PC-9 (cell line): ENCODE measurements at regions not wholly inside any gene's neighbourhood (a gene's known extent, or its start where the extent isn't known, plus 50 kb on each side); places are given as distances from the start of the nearest gene placed in this dataset.

ENCODE experiments used
- BruUV-seq: library from RNA; stranded (reverse); fragments of 400-500 nt; replicated peaks from 2 replicates; lab custom pipeline; 2021; lab: Mats Ljungman, UMichigan
- CTCF ChIA-PET: fragments of 300-600 bp; sonication (Branson Sonifier 250); formaldehyde crosslinking; loops from one replicate; lab custom pipeline; 2022; ENCODE audit warnings: antibody characterized with exemption; lab: Charles Lee
- POLR2A ChIA-PET: fragments of 300-600 bp; sonication (Branson Sonifier 250); formaldehyde crosslinking; loops from one replicate; lab custom pipeline; 2022; ENCODE audit warnings: antibody characterized with exemption; ENCODE audit not compliant: unreplicated experiment; lab: Charles Lee
- DNase-seq, 2 experiments: peaks; one replicate each; pipeline versions ENCODE4 v3.0.0 to v3.0.0-alpha.2; 2015 to 2022; ENCODE audit warnings: mixed read lengths in 1 of 2
- H2AFZ ChIP-seq: fragments of 200-600 bp; sonication (generic); 2 replicates; pipeline ENCODE4 v1.8.1; 2017; ENCODE audit warnings: antibody characterized with exemption
- H3F3A ChIP-seq: fragments of 200-600 bp; sonication (generic); 2 replicates; pipeline ENCODE4 v1.8.1; 2017; ENCODE audit warnings: antibody characterized with exemption, mild to moderate bottlenecking, low read depth; ENCODE audit not compliant: insufficient read depth
- H3K27ac ChIP-seq: fragments of 200-600 bp; sonication (generic); 2 replicates; pipeline ENCODE4 v1.6.1; 2016; ENCODE audit warnings: mixed run types
- H3K27me3 ChIP-seq: fragments of 200-600 bp; sonication (generic); 2 replicates; pipeline ENCODE4 v1.6.1; 2016; ENCODE audit warnings: low read depth, mixed run types; ENCODE audit not compliant: insufficient read depth
- H3K36me3 ChIP-seq: fragments of 200-600 bp; sonication (generic); 2 replicates; pipeline ENCODE4 v1.6.1; 2016; ENCODE audit warnings: low read depth, mixed run types
- H3K4me1 ChIP-seq: fragments of 200-600 bp; sonication (generic); replicated peaks from 2 replicates; pipeline ENCODE4 v1.6.1; 2016; ENCODE audit warnings: mixed run types; ENCODE audit not compliant: insufficient read depth
- H3K4me2 ChIP-seq: fragments of 200-600 bp; sonication (generic); 2 replicates; pipeline ENCODE4 v1.6.1; 2017; ENCODE audit warnings: mixed run types
- H3K4me3 ChIP-seq: fragments of 200-600 bp; sonication (generic); 2 replicates; pipeline ENCODE4 v1.6.1; 2016; ENCODE audit warnings: mixed run types
- H3K79me2 ChIP-seq: fragments of 200-600 bp; sonication (generic); 2 replicates; pipeline ENCODE4 v1.6.1; 2017; ENCODE audit warnings: low read depth, mixed run types
- H3K9me2 ChIP-seq: fragments of 200-600 bp; sonication (generic); 2 replicates; pipeline ENCODE4 v1.8.1; 2017; ENCODE audit warnings: mild to moderate bottlenecking; ENCODE audit not compliant: insufficient read depth
- H3K9me3 ChIP-seq: fragments of 200-600 bp; sonication (generic); 2 replicates; pipeline ENCODE4 v1.8.1; 2016; ENCODE audit warnings: low read depth; ENCODE audit not compliant: insufficient read depth
- H4K20me1 ChIP-seq: fragments of 200-600 bp; sonication (generic); 2 replicates; pipeline ENCODE4 v1.8.1; 2017; ENCODE audit not compliant: insufficient read depth
- EZH2 ChIP-seq: fragments of 200-600 bp; sonication (generic); IDR thresholded peaks from 2 replicates; pipeline ENCODE4 v1.8.0; 2017; ENCODE audit warnings: antibody characterized with exemption, low read depth
- intact Hi-C: fragments of 100-400 bp; cut with micrococcal nuclease; formaldehyde crosslinking; loops from one replicate; pipeline ENCODE4 v1.10.0; 2022; ENCODE audit not compliant: unreplicated experiment
- TF ChIP-seq, protein P1 (sequence below): fragments of 200-600 bp; sonication (generic); conservative IDR thresholded peaks from 2 replicates; pipeline ENCODE4 v1.6.1; 2017; ENCODE audit warnings: mixed run types, antibody characterized with exemption, mild to moderate bottlenecking, moderate library complexity

DNA sequence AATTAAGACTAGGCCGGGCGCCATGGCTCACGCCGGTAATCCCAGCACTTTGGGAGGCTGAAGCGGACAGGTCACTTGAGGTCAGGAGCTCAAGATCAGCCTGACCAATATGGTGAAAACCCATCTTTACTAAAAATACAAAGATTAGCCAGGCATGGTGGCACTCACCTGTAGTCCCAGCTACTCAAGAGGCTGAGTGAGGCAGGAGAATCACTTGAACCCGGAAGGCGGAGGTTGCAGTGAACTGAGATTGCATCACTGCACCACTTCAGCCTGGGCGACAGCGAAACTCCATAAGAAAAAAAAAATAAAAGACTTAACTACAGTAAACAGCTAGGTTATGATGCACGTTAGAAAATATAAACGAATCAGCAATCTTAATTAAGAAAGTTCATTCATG lies 216.0 kb upstream of the TEX13C start:
- no peaks in the 10 kb centered on the region for H3K4me1 ChIP-seq
- ChIA-PET POLR2A (no interaction called here), CTCF (no interaction called here)
- no peaks in the 10 kb centered on the region for H4K20me1 ChIP-seq
- H3K4me3 ChIP-seq, result no peak overlapping the region
- H3F3A ChIP-seq, result no peaks in the 10 kb centered on the region
- no peak overlapping the region for H3K27ac ChIP-seq
- H3K79me2 ChIP-seq, result no peaks in the 10 kb centered on the region
- H3K9me3 ChIP-seq, result no peaks in the 10 kb centered on the region
- no peak overlapping the region for H3K4me2 ChIP-seq
- intact Hi-C loops, result no loop called here
- H3K36me3 ChIP-seq, result no peaks in the 10 kb centered on the region
- TF ChIP-seq EZH2, result no peak
- TF ChIP-seq, protein P1, sequence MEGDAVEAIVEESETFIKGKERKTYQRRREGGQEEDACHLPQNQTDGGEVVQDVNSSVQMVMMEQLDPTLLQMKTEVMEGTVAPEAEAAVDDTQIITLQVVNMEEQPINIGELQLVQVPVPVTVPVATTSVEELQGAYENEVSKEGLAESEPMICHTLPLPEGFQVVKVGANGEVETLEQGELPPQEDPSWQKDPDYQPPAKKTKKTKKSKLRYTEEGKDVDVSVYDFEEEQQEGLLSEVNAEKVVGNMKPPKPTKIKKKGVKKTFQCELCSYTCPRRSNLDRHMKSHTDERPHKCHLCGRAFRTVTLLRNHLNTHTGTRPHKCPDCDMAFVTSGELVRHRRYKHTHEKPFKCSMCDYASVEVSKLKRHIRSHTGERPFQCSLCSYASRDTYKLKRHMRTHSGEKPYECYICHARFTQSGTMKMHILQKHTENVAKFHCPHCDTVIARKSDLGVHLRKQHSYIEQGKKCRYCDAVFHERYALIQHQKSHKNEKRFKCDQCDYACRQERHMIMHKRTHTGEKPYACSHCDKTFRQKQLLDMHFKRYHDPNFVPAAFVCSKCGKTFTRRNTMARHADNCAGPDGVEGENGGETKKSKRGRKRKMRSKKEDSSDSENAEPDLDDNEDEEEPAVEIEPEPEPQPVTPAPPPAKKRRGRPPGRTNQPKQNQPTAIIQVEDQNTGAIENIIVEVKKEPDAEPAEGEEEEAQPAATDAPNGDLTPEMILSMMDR, result no peak
- BruUV-seq, result no TSS peak
- DNase-seq, result no peak
- H2AFZ ChIP-seq, result no peak overlapping the region
- no peaks in the 10 kb centered on the region for H3K27me3 ChIP-seq
- H3K9me2 ChIP-seq, result no peaks in the 10 kb centered on the region

DNA sequence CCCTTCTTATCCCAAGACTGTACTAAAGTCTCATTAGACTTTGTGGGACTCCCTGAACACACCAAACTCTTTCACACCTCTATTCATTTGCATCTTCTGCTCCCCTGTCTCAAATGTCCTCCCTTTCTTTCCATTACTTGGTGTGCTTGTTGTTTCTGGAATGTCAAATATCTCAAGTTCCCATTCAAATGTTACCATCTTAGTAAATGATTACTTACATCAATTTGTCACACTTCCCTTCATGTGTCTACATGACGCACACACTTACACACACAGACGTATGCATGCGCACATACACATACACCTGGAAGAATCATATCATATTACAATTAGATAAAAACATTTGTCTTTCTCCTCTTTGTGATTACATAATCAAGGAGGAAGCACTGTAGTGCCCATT lies 210.8 kb upstream of the TEX13C start:
- H3K27ac ChIP-seq, result no peak overlapping the region
- H3K4me3 ChIP-seq, result no peak overlapping the region
- no peak overlapping the region for H3K4me2 ChIP-seq
- H3K27me3 ChIP-seq, result no peaks in the 10 kb centered on the region
- ChIA-PET CTCF (no interaction called here), POLR2A (no interaction called here)
- H3K9me3 ChIP-seq, result no peaks in the 10 kb centered on the region
- H3F3A ChIP-seq, result no peaks in the 10 kb centered on the region
- no peaks in the 10 kb centered on the region for H3K4me1 ChIP-seq
- BruUV-seq, result no TSS peak
- DNase-seq, result no peak
- no peaks in the 10 kb centered on the region for H3K79me2 ChIP-seq
- TF ChIP-seq, protein P1, result no peak
- no peak for TF ChIP-seq EZH2
- intact Hi-C loops, result no loop called here
- no peaks in the 10 kb centered on the region for H3K36me3 ChIP-seq
- no peaks in the 10 kb centered on the region; the same call in 1 of the 2 replicates for H3K9me2 ChIP-seq
- no peaks in the 10 kb centered on the region for H4K20me1 ChIP-seq
- H2AFZ ChIP-seq, result no peak overlapping the region

DNA sequence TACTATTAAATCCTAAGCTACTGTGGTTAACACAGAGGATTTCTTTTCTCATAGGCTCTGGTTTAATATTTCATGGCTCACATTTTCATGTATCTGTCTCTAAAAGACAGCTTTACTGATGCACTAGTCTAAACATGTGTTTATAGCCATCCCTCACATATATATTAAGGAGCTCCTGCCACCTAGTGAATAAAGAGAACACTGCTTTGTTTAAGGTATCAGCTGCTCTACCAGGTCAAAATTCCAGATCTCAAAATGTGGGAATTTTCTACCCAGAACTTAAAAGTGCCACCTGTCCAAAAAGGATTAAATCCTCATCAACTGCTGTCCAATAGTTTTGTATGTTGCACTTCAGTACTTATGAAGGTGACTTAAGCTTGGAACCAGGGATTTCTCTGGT lies 188.5 kb upstream of the TEX13C start:
- BruUV-seq, result no TSS peak
- H3K79me2 ChIP-seq, result no peaks in the 10 kb centered on the region
- no peak overlapping the region for H3K27ac ChIP-seq
- DNase-seq, result no peak
- no peaks in the 10 kb centered on the region for H3K27me3 ChIP-seq
- ChIA-PET POLR2A (no interaction called here), CTCF (no interaction called here)
- H4K20me1 ChIP-seq, result no peaks in the 10 kb centered on the region; the same call in 1 of the 2 replicates
- no peaks in the 10 kb centered on the region for H3K36me3 ChIP-seq
- H3K4me1 ChIP-seq, result no peaks in the 10 kb centered on the region
- no peak overlapping the region for H3K4me2 ChIP-seq
- TF ChIP-seq, protein P1, result peak; percentile 74
- no peak for TF ChIP-seq EZH2
- no peaks in the 10 kb centered on the region for H3K9me2 ChIP-seq
- no peak overlapping the region for H2AFZ ChIP-seq
- no peak overlapping the region for H3K4me3 ChIP-seq
- H3F3A ChIP-seq, result no peaks in the 10 kb centered on the region
- no peaks in the 10 kb centered on the region for H3K9me3 ChIP-seq
- intact Hi-C loops, result loop anchor here (1.0 kb wide), 1 partner anchor 725 kb away; no protein-coding TSS in a partner anchor
